SU-DHL-6 (cell line): ENCODE measurements at regions not wholly inside any gene's neighbourhood (a gene's known extent, or its start where the extent isn't known, plus 50 kb on each side); places are given as distances from the start of the nearest gene placed in this dataset.

ENCODE experiments used
- CTCF ChIP-seq: fragments of 200-600 bp; sonication (generic); IDR thresholded peaks from one replicate; pipeline ENCODE4 v1.5.1; 2017; ENCODE audit warnings: antibody characterized with exemption, mild to moderate bottlenecking, low read length, moderate library complexity; ENCODE audit not compliant: insufficient read depth, poor library complexity, severe bottlenecking
- EZH2phosphoT487 ChIP-seq: fragments of 200-600 bp; sonication (generic), shearing (Covaris generic); conservative IDR thresholded peaks from 2 replicates; pipeline ENCODE4 v1.6.1; 2018; ENCODE audit warnings: mild to moderate bottlenecking, antibody characterized with exemption, low read length, moderate library complexity, mixed read lengths

GRCh38 chr13:43991773-43992201 is 112.1 kb downstream of the LACC1 start:
- TF ChIP-seq CTCF (no peak), EZH2phosphoT487 (no peak)
